OCI-LY7 (cell line): ENCODE measurements at regions not wholly inside any gene's neighbourhood (a gene's known extent, or its start where the extent isn't known, plus 50 kb on each side); places are given as distances from the start of the nearest gene placed in this dataset.

Experiments used
- BruUV-seq: library from RNA; stranded (reverse); fragments of 400-500 nt; replicated peaks from 2 replicates; lab custom pipeline; 2021; lab: Mats Ljungman, UMichigan
- CTCF ChIA-PET: fragments of 300-600 bp; sonication (Branson Sonifier 250); formaldehyde crosslinking; loops from one replicate; lab custom pipeline; 2022; ENCODE audit warnings: antibody characterized with exemption; ENCODE audit not compliant: unreplicated experiment; lab: Charles Lee
- POLR2A ChIA-PET: fragments of 300-600 bp; sonication (Branson Sonifier 250); formaldehyde crosslinking; loops from one replicate; lab custom pipeline; 2022; ENCODE audit warnings: antibody characterized with exemption; lab: Charles Lee
- DNase-seq: peaks from one replicate; pipeline ENCODE4 v3.0.0-alpha.2; 2015; ENCODE audit warnings: low spot score
- H2AFZ ChIP-seq: fragments of 200-600 bp; sonication (generic), shearing (Covaris generic); 2 replicates; pipeline ENCODE4 v1.6.1; 2014; ENCODE audit warnings: mild to moderate bottlenecking, antibody characterized with exemption, low read length, moderate library complexity
- H3K27ac ChIP-seq: fragments of 200-600 bp; sonication (generic); 2 replicates; pipeline ENCODE4 v1.5.1; 2014; ENCODE audit warnings: mixed run types, low read depth, mild to moderate bottlenecking, moderate library complexity, low read length, inconsistent platforms; ENCODE audit not compliant: poor library complexity, severe bottlenecking
- H3K36me3 ChIP-seq: fragments of 200-600 bp; sonication (generic); 2 replicates; pipeline ENCODE4 v1.6.1; 2014; ENCODE audit warnings: mild to moderate bottlenecking, antibody characterized with exemption, low read length, moderate library complexity, mixed read lengths; ENCODE audit not compliant: insufficient read depth
- H3K4me1 ChIP-seq: fragments of 200-600 bp; sonication (generic); 2 replicates; pipeline ENCODE4 v1.5.1; 2014; ENCODE audit warnings: mild to moderate bottlenecking, low read length; ENCODE audit not compliant: insufficient read depth, poor library complexity, severe bottlenecking
- H3K4me2 ChIP-seq: fragments of 200-600 bp; sonication (generic); 2 replicates; pipeline ENCODE4 v1.6.1; 2014; ENCODE audit warnings: mild to moderate bottlenecking, low read length
- H3K4me3 ChIP-seq: fragments of 200-600 bp; sonication (generic); 2 replicates; pipeline ENCODE4 v1.5.1; 2014; ENCODE audit warnings: mild to moderate bottlenecking, low read depth, low read length; ENCODE audit not compliant: poor library complexity, severe bottlenecking
- H3K79me2 ChIP-seq: fragments of 200-600 bp; sonication (generic); 2 replicates; pipeline ENCODE4 v1.6.1; 2016; ENCODE audit warnings: low read depth, mild to moderate bottlenecking, low read length, moderate library complexity, mixed read lengths; ENCODE audit not compliant: insufficient read depth
- H3K9me2 ChIP-seq: fragments of 200-600 bp; sonication (generic); 2 replicates; pipeline ENCODE4 v1.6.1; 2016; ENCODE audit warnings: mild to moderate bottlenecking, low read length, mixed read lengths; ENCODE audit not compliant: insufficient read depth
- H3K9me3 ChIP-seq: fragments of 200-600 bp; sonication (generic); 2 replicates; pipeline ENCODE4 v1.6.1; 2014; ENCODE audit warnings: mild to moderate bottlenecking, mixed run types, low read length, mixed read lengths
- H4K20me1 ChIP-seq: fragments of 200-600 bp; sonication (generic); 2 replicates; pipeline ENCODE4 v1.6.1; 2014; ENCODE audit warnings: mild to moderate bottlenecking, antibody characterized with exemption, low read length, moderate library complexity, mixed read lengths; ENCODE audit not compliant: insufficient read depth
- CTCF ChIP-seq: fragments of 200-600 bp; sonication (generic); conservative IDR thresholded peaks from 2 replicates; pipeline ENCODE4 v1.5.1; 2014; ENCODE audit warnings: mild to moderate bottlenecking, antibody characterized with exemption, low read length, moderate library complexity, mixed read lengths
- EZH2phosphoT487 ChIP-seq: fragments of 200-600 bp; sonication (generic); IDR thresholded peaks from 2 replicates; pipeline ENCODE4 v1.6.1; 2018; ENCODE audit warnings: low read depth, borderline replicate concordance, mild to moderate bottlenecking, mixed run types, antibody characterized with exemption, low read length, moderate library complexity, mixed read lengths
- intact Hi-C: fragments of 100-400 bp; cut with micrococcal nuclease; formaldehyde crosslinking; loops from one replicate; pipeline ENCODE4 v1.10.0; 2022; ENCODE audit not compliant: unreplicated experiment

DNA sequence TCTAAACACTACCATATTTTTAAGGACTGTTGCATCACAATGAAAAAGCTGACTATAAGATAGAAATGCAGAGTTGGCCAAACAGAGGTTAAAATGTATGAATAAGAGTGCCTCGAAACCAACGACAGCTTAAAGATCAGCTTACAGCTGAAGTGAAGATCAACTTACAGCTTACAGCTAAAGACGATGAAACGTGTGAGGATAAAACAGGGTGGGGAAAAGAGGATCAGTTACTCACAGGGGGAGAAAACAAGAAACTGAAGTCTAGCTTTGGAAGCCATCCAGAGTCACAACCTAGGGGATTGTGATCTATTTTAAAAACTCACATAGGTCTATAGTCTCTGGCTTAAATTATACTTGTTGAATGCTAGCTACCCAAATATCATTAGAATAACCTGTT, 220.0 kb downstream of the SNCAIP start:
- ChIA-PET POLR2A (interaction anchor here (0.5 kb wide), 1 partner anchor 221 kb away, joined by 6 read pairs; no protein-coding TSS in a partner anchor), CTCF (no interaction called here)
- TF ChIP-seq EZH2phosphoT487 (no peak), CTCF (no peak)
- no peaks in the 10 kb centered on the region for H3K79me2 ChIP-seq
- H3K9me3 ChIP-seq = no peaks in the 10 kb centered on the region
- H3K4me3 ChIP-seq = no peak overlapping the region
- no peak overlapping the region for H3K4me2 ChIP-seq
- intact Hi-C loops = no loop called here
- no peaks in the 10 kb centered on the region for H3K36me3 ChIP-seq
- no peaks in the 10 kb centered on the region for H3K4me1 ChIP-seq
- no peaks in the 10 kb centered on the region for H3K9me2 ChIP-seq
- BruUV-seq = no TSS peak
- no peak for DNase-seq
- H4K20me1 ChIP-seq = no peaks in the 10 kb centered on the region
- H2AFZ ChIP-seq = no peak overlapping the region
- no peak overlapping the region for H3K27ac ChIP-seq

- H3K4me2 ChIP-seq = no peak overlapping the region
- intact Hi-C loops = no loop called here
- no peak for DNase-seq
- TF ChIP-seq EZH2phosphoT487 (no peak), CTCF (no peak)
- H3K9me3 ChIP-seq = no peaks in the 10 kb centered on the region
- H4K20me1 ChIP-seq = no peaks in the 10 kb centered on the region
- no peak overlapping the region for H2AFZ ChIP-seq
- POLR2A ChIA-PET = interaction anchor here (0.7 kb wide), 1 partner anchor 1459 kb away, joined by 3 read pairs; no protein-coding TSS in a partner anchor
- no peaks in the 10 kb centered on the region for H3K79me2 ChIP-seq
- H3K4me3 ChIP-seq = no peak overlapping the region
- H3K36me3 ChIP-seq = no peaks in the 10 kb centered on the region
- BruUV-seq = no TSS peak
- CTCF ChIA-PET = no interaction called here
- no peak overlapping the region for H3K27ac ChIP-seq
- no peaks in the 10 kb centered on the region for H3K4me1 ChIP-seq
- no peaks in the 10 kb centered on the region for H3K9me2 ChIP-seq
Observed at GRCh38 chr5:122533825-122534224, 221.8 kb downstream of the SNCAIP start.

DNA sequence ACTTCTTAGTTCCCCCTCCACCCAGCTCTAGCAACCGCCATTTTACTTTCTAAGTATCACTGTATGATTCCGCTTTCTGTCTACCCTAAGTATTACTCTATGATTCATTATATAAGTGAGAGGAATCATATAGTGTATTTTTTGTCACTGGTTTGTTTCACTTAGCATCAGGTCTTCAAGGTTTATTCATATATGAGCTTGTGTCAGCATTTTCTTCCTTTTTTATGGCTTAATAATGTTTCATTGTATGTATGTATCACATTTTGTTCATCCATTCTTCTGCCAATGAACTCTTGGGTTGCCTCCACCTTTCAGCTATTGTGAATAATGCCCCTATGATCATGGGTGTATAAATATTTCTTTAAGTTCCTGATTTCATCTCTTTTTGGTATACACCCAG, 222.8 kb downstream of the SNCAIP start:
- BruUV-seq = no TSS peak
- no peaks in the 10 kb centered on the region for H4K20me1 ChIP-seq

More for the DNA sequence above, 222.8 kb downstream of the SNCAIP start:
- ChIA-PET POLR2A (no interaction called here), CTCF (no interaction called here)
- Histone ChIP-seq H3K4me2 (no peak overlapping the region), H3K4me3 (no peak overlapping the region), H3K79me2 (no peaks in the 10 kb centered on the region), H3K4me1 (no peaks in the 10 kb centered on the region), H3K36me3 (no peaks in the 10 kb centered on the region), H3K9me2 (no peaks in the 10 kb centered on the region), H2AFZ (no peak overlapping the region), H3K27ac (no peak overlapping the region), H3K9me3 (no peaks in the 10 kb centered on the region)
- DNase-seq = no peak
- TF ChIP-seq EZH2phosphoT487 (no peak), CTCF (no peak)
- intact Hi-C loops = no loop called here
